ENCODE measurements at regions not wholly inside any gene's neighbourhood (a gene's known extent, or its start where the extent isn't known, plus 50 kb on each side); places are given as distances from the start of the nearest gene placed in this dataset.

DNA sequence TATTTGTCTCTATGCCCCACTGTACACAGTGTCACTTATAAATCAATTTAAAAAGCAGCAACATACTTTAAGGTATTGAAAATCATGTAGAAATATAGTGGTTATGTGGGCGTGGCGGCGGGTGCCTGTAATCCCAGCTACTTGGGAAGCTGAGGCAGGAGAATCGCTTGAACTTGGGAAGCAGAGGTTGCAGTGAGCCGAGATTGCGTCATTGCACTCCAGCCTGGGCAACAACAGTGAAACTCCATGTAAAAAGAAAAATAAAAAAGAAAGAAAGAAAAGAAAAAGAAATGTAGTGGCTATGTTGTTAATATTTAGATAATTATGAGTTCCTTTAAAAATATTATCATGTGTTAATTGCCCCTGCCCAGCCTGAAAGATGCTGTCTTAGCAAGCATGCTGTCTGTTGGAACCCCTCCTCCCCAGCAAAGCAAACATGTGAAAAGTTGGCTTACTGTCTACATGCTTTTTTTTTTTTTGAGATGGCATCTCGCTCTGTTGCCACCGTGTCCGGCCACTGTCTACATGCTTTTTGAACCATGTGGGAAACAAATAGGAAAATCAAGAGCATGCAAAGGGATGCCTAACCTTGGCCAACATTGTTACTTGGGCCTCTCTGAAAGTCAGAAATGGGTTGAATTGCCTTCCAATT, 151.4 kb upstream of the TSHZ2 start:
- no peak overlapping the region for H3K27ac ChIP-seq (ENCODE audit: insufficient read depth, low read length)
- no peaks in the 10 kb centered on the region for H4K20me1 ChIP-seq (ENCODE audit: control insufficient read depth, extremely low read depth, insufficient read depth, low read length)
- H3K27me3 ChIP-seq (ENCODE audit: control insufficient read depth, insufficient read depth, low read length): no peaks in the 10 kb centered on the region
- no peaks in the 10 kb centered on the region for H3K36me3 ChIP-seq (ENCODE audit: control insufficient read depth, insufficient read depth, low read length)
- TF ChIP-seq, protein P1, sequence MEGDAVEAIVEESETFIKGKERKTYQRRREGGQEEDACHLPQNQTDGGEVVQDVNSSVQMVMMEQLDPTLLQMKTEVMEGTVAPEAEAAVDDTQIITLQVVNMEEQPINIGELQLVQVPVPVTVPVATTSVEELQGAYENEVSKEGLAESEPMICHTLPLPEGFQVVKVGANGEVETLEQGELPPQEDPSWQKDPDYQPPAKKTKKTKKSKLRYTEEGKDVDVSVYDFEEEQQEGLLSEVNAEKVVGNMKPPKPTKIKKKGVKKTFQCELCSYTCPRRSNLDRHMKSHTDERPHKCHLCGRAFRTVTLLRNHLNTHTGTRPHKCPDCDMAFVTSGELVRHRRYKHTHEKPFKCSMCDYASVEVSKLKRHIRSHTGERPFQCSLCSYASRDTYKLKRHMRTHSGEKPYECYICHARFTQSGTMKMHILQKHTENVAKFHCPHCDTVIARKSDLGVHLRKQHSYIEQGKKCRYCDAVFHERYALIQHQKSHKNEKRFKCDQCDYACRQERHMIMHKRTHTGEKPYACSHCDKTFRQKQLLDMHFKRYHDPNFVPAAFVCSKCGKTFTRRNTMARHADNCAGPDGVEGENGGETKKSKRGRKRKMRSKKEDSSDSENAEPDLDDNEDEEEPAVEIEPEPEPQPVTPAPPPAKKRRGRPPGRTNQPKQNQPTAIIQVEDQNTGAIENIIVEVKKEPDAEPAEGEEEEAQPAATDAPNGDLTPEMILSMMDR (conservative IDR thresholded peaks at IDR 0.05 in 1 of 2, IDR thresholded peaks at IDR 0.05 in 1 of 2; ENCODE audit: low read depth in 1 of 2, low read length in 2 of 2): no peak
- TF ChIP-seq EZH2 (IDR thresholded peaks at IDR 0.05; ENCODE audit: low read length, missing control alignments): no peak
- H3K79me2 ChIP-seq (ENCODE audit: control insufficient read depth, insufficient read depth, low read length): no peaks in the 10 kb centered on the region
- no peak overlapping the region for H2AFZ ChIP-seq (ENCODE audit: low read length)
- no peaks in the 10 kb centered on the region for H3K4me1 ChIP-seq (ENCODE audit: control insufficient read depth, extremely low read depth, insufficient read depth, low read length)
- no peak for DNase-seq (ENCODE audit: low read depth in 2 of 2)
- no peak overlapping the region for H3K4me3 ChIP-seq (replicated peaks in 1 of 4; ENCODE audit: control extremely low read depth in 1 of 4, insufficient read depth in 1 of 4, low read depth in 3 of 4, low read length in 4 of 4)
- H3K9ac ChIP-seq (ENCODE audit: insufficient read depth, low read length): no peak overlapping the region
- H3K9me3 ChIP-seq (ENCODE audit: control insufficient read depth, insufficient read depth, low read depth, low read length): no peaks in the 10 kb centered on the region
- H3K4me2 ChIP-seq (ENCODE audit: extremely low read depth, insufficient read depth, low read length): no peak overlapping the region

- H4K20me1 ChIP-seq (ENCODE audit: control insufficient read depth, extremely low read depth, insufficient read depth, low read length): no peaks in the 10 kb centered on the region
- H3K4me2 ChIP-seq (ENCODE audit: extremely low read depth, insufficient read depth, low read length): no peak overlapping the region
- no peak overlapping the region for H3K27ac ChIP-seq (ENCODE audit: insufficient read depth, low read length)
- no peak overlapping the region for H2AFZ ChIP-seq (ENCODE audit: low read length)
- H3K9ac ChIP-seq (ENCODE audit: insufficient read depth, low read length): no peak overlapping the region
- no peaks in the 10 kb centered on the region for H3K9me3 ChIP-seq (ENCODE audit: control insufficient read depth, insufficient read depth, low read depth, low read length)
- no peak for DNase-seq (ENCODE audit: low read depth in 2 of 2)
- H3K4me1 ChIP-seq (ENCODE audit: control insufficient read depth, extremely low read depth, insufficient read depth, low read length): no peaks in the 10 kb centered on the region
- H3K4me3 ChIP-seq (replicated peaks in 1 of 4; ENCODE audit: control extremely low read depth in 1 of 4, insufficient read depth in 1 of 4, low read depth in 3 of 4, low read length in 4 of 4): no peak overlapping the region
- no peaks in the 10 kb centered on the region for H3K79me2 ChIP-seq (ENCODE audit: control insufficient read depth, insufficient read depth, low read length)
- no peaks in the 10 kb centered on the region for H3K27me3 ChIP-seq (ENCODE audit: control insufficient read depth, insufficient read depth, low read length)
- no peaks in the 10 kb centered on the region for H3K36me3 ChIP-seq (ENCODE audit: control insufficient read depth, insufficient read depth, low read length)
- TF ChIP-seq EZH2 (IDR thresholded peaks at IDR 0.05; ENCODE audit: low read length, missing control alignments): no peak
- TF ChIP-seq, protein P1 (conservative IDR thresholded peaks at IDR 0.05 in 1 of 2, IDR thresholded peaks at IDR 0.05 in 1 of 2; ENCODE audit: low read depth in 1 of 2, low read length in 2 of 2): no peak
Measured at GRCh38 chr20:52818491-52818890, 153.7 kb upstream of the TSHZ2 start.

DNA sequence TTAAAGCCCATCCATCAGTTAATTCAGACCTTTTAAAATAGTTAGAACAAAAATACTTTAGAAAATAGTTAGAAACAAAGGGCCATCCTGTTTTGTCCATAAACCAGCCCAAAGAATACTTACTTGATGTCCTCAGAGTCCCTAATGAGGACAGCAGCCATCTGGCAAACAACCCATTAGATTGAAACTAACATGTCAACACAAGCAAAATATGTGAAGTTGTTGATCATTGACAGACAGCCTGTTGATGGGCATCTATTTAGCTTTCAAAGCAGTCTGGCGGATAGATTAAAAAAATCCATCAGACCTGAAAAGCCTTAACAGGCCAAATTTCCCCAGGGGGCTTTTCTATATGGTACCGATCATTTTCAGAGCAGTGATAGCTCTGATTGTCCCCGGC, 154.2 kb upstream of the TSHZ2 start:
- DNase-seq (ENCODE audit: low read depth in 2 of 2): no peak
- Histone ChIP-seq H3K27ac (ENCODE audit: insufficient read depth, low read length) (no peak overlapping the region), H3K9me3 (ENCODE audit: control insufficient read depth, insufficient read depth, low read depth, low read length) (no peaks in the 10 kb centered on the region), H3K4me1 (ENCODE audit: control insufficient read depth, extremely low read depth, insufficient read depth, low read length) (no peaks in the 10 kb centered on the region), H3K9ac (ENCODE audit: insufficient read depth, low read length) (no peak overlapping the region), H3K36me3 (ENCODE audit: control insufficient read depth, insufficient read depth, low read length) (no peaks in the 10 kb centered on the region), H2AFZ (ENCODE audit: low read length) (no peak overlapping the region), H4K20me1 (ENCODE audit: control insufficient read depth, extremely low read depth, insufficient read depth, low read length) (no peaks in the 10 kb centered on the region), H3K27me3 (ENCODE audit: control insufficient read depth, insufficient read depth, low read length) (no peaks in the 10 kb centered on the region), H3K4me2 (ENCODE audit: extremely low read depth, insufficient read depth, low read length) (no peak overlapping the region), H3K79me2 (ENCODE audit: control insufficient read depth, insufficient read depth, low read length) (no peaks in the 10 kb centered on the region), H3K4me3 (replicated peaks in 1 of 4; ENCODE audit: control extremely low read depth in 1 of 4, insufficient read depth in 1 of 4, low read depth in 3 of 4, low read length in 4 of 4) (no peak overlapping the region)
- TF ChIP-seq EZH2 (IDR thresholded peaks at IDR 0.05; ENCODE audit: low read length, missing control alignments): no peak
- TF ChIP-seq, protein P1 (conservative IDR thresholded peaks at IDR 0.05 in 1 of 2, IDR thresholded peaks at IDR 0.05 in 1 of 2; ENCODE audit: low read depth in 1 of 2, low read length in 2 of 2): no peak
